ENCODE measurements at regions not wholly inside any gene's neighbourhood (a gene's known extent, or its start where the extent isn't known, plus 50 kb on each side); places are given as distances from the start of the nearest gene placed in this dataset.
"Not testable (repeated sequence)": the region's sequence is repeated elsewhere in the genome, so short reads cannot be mapped to it uniquely, and the experiment has no call there.

DNA sequence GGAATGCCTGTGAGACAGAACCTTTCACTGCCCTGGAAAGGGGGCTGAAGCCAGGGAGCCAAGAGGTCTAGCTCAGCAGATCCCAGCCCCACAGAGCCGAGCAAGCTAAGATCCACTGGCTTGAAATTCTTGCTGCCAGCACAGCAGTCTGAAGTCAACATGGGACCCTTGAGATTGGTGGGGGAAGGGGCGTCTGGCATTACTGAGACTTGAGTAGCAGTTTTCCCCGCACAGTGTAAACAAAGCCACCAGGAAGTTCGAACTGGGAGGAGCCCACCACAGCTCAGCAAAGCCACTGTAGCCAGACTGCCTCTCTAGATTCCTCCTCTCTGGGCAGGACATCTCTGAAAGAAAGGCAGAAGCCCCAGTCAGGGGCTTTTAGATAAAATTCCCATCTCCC lies 90.3 kb upstream of the FGGY start:
- TF ChIP-seq, protein P1, sequence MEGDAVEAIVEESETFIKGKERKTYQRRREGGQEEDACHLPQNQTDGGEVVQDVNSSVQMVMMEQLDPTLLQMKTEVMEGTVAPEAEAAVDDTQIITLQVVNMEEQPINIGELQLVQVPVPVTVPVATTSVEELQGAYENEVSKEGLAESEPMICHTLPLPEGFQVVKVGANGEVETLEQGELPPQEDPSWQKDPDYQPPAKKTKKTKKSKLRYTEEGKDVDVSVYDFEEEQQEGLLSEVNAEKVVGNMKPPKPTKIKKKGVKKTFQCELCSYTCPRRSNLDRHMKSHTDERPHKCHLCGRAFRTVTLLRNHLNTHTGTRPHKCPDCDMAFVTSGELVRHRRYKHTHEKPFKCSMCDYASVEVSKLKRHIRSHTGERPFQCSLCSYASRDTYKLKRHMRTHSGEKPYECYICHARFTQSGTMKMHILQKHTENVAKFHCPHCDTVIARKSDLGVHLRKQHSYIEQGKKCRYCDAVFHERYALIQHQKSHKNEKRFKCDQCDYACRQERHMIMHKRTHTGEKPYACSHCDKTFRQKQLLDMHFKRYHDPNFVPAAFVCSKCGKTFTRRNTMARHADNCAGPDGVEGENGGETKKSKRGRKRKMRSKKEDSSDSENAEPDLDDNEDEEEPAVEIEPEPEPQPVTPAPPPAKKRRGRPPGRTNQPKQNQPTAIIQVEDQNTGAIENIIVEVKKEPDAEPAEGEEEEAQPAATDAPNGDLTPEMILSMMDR (IDR thresholded peaks at IDR 0.05), result not testable (repeated sequence)
- TF ChIP-seq POLR2AphosphoS5, EP300 (IDR thresholded peaks at IDR 0.05): not testable (repeated sequence)

All from sigmoid colon (tissue), 4 donors.